ENCODE measurements at regions not wholly inside any gene's neighbourhood (a gene's known extent, or its start where the extent isn't known, plus 50 kb on each side); places are given as distances from the start of the nearest gene placed in this dataset.

- no peak for TF ChIP-seq TP53 (CRISPR knock-in tag; conservative IDR thresholded peaks at IDR 0.05)
- no peak for TF ChIP-seq POLR2AphosphoS5 (IDR thresholded peaks at IDR 0.05; ENCODE audit: low read depth, low read length)
- no peak for TF ChIP-seq ZNF782 (CRISPR knock-in tag; IDR thresholded peaks at IDR 0.05; ENCODE audit: borderline replicate concordance)
- TF ChIP-seq, protein P1, sequence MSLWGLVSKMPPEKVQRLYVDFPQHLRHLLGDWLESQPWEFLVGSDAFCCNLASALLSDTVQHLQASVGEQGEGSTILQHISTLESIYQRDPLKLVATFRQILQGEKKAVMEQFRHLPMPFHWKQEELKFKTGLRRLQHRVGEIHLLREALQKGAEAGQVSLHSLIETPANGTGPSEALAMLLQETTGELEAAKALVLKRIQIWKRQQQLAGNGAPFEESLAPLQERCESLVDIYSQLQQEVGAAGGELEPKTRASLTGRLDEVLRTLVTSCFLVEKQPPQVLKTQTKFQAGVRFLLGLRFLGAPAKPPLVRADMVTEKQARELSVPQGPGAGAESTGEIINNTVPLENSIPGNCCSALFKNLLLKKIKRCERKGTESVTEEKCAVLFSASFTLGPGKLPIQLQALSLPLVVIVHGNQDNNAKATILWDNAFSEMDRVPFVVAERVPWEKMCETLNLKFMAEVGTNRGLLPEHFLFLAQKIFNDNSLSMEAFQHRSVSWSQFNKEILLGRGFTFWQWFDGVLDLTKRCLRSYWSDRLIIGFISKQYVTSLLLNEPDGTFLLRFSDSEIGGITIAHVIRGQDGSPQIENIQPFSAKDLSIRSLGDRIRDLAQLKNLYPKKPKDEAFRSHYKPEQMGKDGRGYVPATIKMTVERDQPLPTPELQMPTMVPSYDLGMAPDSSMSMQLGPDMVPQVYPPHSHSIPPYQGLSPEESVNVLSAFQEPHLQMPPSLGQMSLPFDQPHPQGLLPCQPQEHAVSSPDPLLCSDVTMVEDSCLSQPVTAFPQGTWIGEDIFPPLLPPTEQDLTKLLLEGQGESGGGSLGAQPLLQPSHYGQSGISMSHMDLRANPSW (CRISPR knock-in tag; IDR thresholded peaks at IDR 0.05; ENCODE audit: borderline replicate concordance) = no peak
- TF ChIP-seq CSRNP1 (CRISPR knock-in tag; IDR thresholded peaks at IDR 0.05) = no peak
Measured at GRCh38 chr4:120354381-120354780, 287.7 kb upstream of the MAD2L1 start.

Data from HepG2 (cell line).